DOHH2 (cell line): ENCODE measurements at regions not wholly inside any gene's neighbourhood (a gene's known extent, or its start where the extent isn't known, plus 50 kb on each side); places are given as distances from the start of the nearest gene placed in this dataset.

Experiments used
- H3F3A ChIP-seq: fragments of 200-600 bp; sonication (generic), shearing (Covaris generic); 2 replicates; pipeline ENCODE4 v1.6.0; 2016; ENCODE audit warnings: antibody characterized with exemption, mild to moderate bottlenecking; ENCODE audit not compliant: control insufficient read depth, insufficient read depth
- H3K27ac ChIP-seq: fragments of 200-600 bp; sonication (generic); 2 replicates; pipeline ENCODE4 v1.5.1; 2014; ENCODE audit warnings: low read depth, mild to moderate bottlenecking, low read length, moderate library complexity
- H3K27me3 ChIP-seq: fragments of 200-600 bp; sonication (generic); 2 replicates; pipeline ENCODE4 v1.6.1; 2014; ENCODE audit warnings: mild to moderate bottlenecking, low read length, mixed read lengths; ENCODE audit not compliant: control insufficient read depth
- H3K36me3 ChIP-seq: fragments of 200-600 bp; sonication (generic); 2 replicates; pipeline ENCODE4 v1.6.1; 2014; ENCODE audit warnings: mild to moderate bottlenecking, low read length, moderate library complexity, mixed read lengths; ENCODE audit not compliant: control insufficient read depth
- H3K4me1 ChIP-seq: fragments of 200-600 bp; sonication (generic); 2 replicates; pipeline ENCODE4 v1.6.1; 2014; ENCODE audit warnings: mild to moderate bottlenecking, low read length, mixed read lengths; ENCODE audit not compliant: control insufficient read depth
- H3K4me2 ChIP-seq: fragments of 200-600 bp; sonication (generic); 2 replicates; pipeline ENCODE4 v1.6.0; 2014; ENCODE audit warnings: mild to moderate bottlenecking, low read length, moderate library complexity
- H3K4me3 ChIP-seq: fragments of 200-600 bp; sonication (generic); 2 replicates; pipeline ENCODE4 v1.5.1; 2014; ENCODE audit warnings: mild to moderate bottlenecking, low read length, mixed read lengths
- H3K79me2 ChIP-seq: fragments of 200-600 bp; sonication (generic); 2 replicates; pipeline ENCODE4 v1.6.1; 2014; ENCODE audit warnings: mild to moderate bottlenecking, low read length, mixed read lengths; ENCODE audit not compliant: control insufficient read depth
- H3K9me2 ChIP-seq: fragments of 200-600 bp; sonication (generic); replicated peaks from 2 replicates; pipeline ENCODE4 v1.6.1; 2014; ENCODE audit warnings: mild to moderate bottlenecking, low read length, mixed read lengths; ENCODE audit not compliant: control insufficient read depth
- H3K9me3 ChIP-seq: fragments of 200-600 bp; sonication (generic); 2 replicates; pipeline ENCODE4 v1.6.1; 2014; ENCODE audit warnings: antibody characterized with exemption, low read length, mixed read lengths; ENCODE audit not compliant: control insufficient read depth, insufficient read depth
- H4K20me1 ChIP-seq: fragments of 200-600 bp; sonication (generic); 2 replicates; pipeline ENCODE4 v1.6.0; 2014; ENCODE audit warnings: low read depth, mild to moderate bottlenecking, antibody characterized with exemption, low read length, moderate library complexity; ENCODE audit not compliant: control insufficient read depth, insufficient read depth
- EZH2phosphoT487 ChIP-seq: fragments of 200-600 bp; sonication (generic); IDR thresholded peaks from 2 replicates; pipeline ENCODE4 v1.6.1; 2017; ENCODE audit warnings: borderline replicate concordance, mild to moderate bottlenecking, antibody characterized with exemption, low read length, moderate library complexity, mixed read lengths
- TF ChIP-seq, protein P1 (sequence below): fragments of 200-600 bp; sonication (generic); IDR thresholded peaks from one replicate; pipeline ENCODE4 v1.5.1; 2014; ENCODE audit warnings: antibody characterized with exemption, mild to moderate bottlenecking, low read depth, low read length; ENCODE audit not compliant: poor library complexity, severe bottlenecking

DNA sequence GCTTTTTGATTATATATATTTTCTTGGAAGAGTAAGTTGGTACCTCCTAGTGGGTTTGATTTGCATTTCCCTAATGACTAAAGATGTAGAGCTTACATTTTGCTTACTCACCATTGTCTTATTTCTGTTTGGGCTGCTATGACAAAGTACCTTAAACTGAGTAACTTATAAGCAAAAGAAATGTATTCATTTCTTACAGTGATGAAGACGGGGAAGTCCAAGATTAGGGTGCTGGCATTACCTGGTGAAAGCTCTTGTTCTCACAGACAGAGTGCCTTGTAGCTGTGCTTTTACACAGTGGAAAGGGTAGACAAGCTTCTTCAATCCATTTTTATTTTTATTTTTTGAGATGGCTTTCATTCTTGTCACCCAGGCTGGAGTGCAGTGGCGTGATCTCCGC lies 229.2 kb upstream of the AGA start:
- Histone ChIP-seq H3K79me2 (no peaks in the 10 kb centered on the region), H3K4me2 (no peak overlapping the region), H3K4me3 (no peak overlapping the region), H4K20me1 (no peaks in the 10 kb centered on the region), H3K27ac (no peak overlapping the region), H3K9me3 (no peaks in the 10 kb centered on the region), H3K27me3 (no peaks in the 10 kb centered on the region), H3K4me1 (no peaks in the 10 kb centered on the region), H3F3A (no peaks in the 10 kb centered on the region), H3K9me2 (no peaks in the 10 kb centered on the region), H3K36me3 (no peaks in the 10 kb centered on the region)
- TF ChIP-seq, protein P1, sequence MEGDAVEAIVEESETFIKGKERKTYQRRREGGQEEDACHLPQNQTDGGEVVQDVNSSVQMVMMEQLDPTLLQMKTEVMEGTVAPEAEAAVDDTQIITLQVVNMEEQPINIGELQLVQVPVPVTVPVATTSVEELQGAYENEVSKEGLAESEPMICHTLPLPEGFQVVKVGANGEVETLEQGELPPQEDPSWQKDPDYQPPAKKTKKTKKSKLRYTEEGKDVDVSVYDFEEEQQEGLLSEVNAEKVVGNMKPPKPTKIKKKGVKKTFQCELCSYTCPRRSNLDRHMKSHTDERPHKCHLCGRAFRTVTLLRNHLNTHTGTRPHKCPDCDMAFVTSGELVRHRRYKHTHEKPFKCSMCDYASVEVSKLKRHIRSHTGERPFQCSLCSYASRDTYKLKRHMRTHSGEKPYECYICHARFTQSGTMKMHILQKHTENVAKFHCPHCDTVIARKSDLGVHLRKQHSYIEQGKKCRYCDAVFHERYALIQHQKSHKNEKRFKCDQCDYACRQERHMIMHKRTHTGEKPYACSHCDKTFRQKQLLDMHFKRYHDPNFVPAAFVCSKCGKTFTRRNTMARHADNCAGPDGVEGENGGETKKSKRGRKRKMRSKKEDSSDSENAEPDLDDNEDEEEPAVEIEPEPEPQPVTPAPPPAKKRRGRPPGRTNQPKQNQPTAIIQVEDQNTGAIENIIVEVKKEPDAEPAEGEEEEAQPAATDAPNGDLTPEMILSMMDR: no peak
- TF ChIP-seq EZH2phosphoT487: no peak

DNA sequence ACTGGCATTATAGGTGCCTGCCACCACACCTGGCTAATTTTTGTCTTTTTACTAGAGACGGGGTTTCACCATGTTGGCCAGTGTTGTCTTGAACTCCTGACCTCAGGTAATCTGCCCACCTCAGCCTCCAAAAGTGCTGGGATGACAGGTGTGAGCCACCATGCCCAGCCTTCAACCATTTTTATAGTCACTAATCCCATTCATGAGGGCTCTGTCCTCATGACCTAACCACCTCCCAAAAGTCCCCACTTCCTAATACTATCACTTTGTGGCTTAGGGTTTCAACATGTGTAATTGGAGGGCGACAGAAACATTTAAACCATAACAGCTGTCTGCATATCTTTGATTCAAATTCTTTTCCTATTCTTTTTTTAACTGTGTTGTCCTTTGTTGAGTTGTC lies 229.6 kb upstream of the AGA start:
- H4K20me1 ChIP-seq: no peaks in the 10 kb centered on the region
- H3K27ac ChIP-seq: no peak overlapping the region
- no peaks in the 10 kb centered on the region for H3F3A ChIP-seq
- no peaks in the 10 kb centered on the region for H3K36me3 ChIP-seq
- H3K4me2 ChIP-seq: no peak overlapping the region
- H3K9me2 ChIP-seq: no peaks in the 10 kb centered on the region
- H3K4me1 ChIP-seq: no peaks in the 10 kb centered on the region
- H3K79me2 ChIP-seq: no peaks in the 10 kb centered on the region
- no peaks in the 10 kb centered on the region for H3K27me3 ChIP-seq
- H3K4me3 ChIP-seq: no peak overlapping the region
- no peaks in the 10 kb centered on the region for H3K9me3 ChIP-seq
- TF ChIP-seq, protein P1: no peak
- TF ChIP-seq EZH2phosphoT487: no peak

DNA sequence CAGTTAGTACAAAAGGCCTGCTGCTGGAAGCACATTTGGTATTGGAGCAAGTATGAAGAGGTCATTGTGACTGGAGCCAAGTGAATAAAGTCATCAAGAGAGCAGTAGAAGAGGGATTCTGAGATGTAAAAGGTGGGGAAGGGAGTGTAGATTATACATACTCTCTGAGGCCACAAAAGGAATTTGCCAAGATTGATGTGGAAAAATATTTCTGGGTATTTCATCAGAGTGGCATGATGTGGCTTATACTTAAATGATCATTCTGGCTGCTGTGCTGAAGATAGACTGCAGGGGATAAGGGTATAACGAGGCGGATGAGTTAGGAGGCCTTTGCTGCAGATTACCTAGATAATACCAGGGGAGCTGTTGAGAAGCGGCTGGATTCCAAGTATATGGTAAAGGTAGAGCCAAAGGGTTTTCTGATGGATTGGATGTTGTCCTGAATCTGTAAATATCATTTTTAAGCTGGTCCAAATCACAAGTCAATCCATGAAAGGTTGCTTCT lies 231.8 kb upstream of the AGA start:
- Histone ChIP-seq H3K27ac (no peak overlapping the region), H3F3A (no peaks in the 10 kb centered on the region), H3K9me2 (no peaks in the 10 kb centered on the region), H3K79me2 (no peaks in the 10 kb centered on the region), H3K9me3 (no peaks in the 10 kb centered on the region), H3K4me3 (no peak overlapping the region), H3K4me1 (no peaks in the 10 kb centered on the region), H4K20me1 (no peaks in the 10 kb centered on the region), H3K27me3 (no peaks in the 10 kb centered on the region), H3K36me3 (no peaks in the 10 kb centered on the region), H3K4me2 (no peak overlapping the region)
- TF ChIP-seq, protein P1: no peak
- TF ChIP-seq EZH2phosphoT487: no peak
